HG03354 (cell line): ENCODE measurements at regions not wholly inside any gene's neighbourhood (a gene's known extent, or its start where the extent isn't known, plus 50 kb on each side); places are given as distances from the start of the nearest gene placed in this dataset.
"Not testable (repeated sequence)": the region's sequence is repeated elsewhere in the genome, so short reads cannot be mapped to it uniquely, and the experiment has no call there.

Experiments
- ATAC-seq: cut with Tn5 transposase; IDR thresholded peaks from one replicate; pipeline ENCODE4 v1.9.1; 2021; ENCODE audit warnings: mild to moderate bottlenecking; ENCODE audit not compliant: unreplicated experiment, poor library complexity, severe bottlenecking

DNA sequence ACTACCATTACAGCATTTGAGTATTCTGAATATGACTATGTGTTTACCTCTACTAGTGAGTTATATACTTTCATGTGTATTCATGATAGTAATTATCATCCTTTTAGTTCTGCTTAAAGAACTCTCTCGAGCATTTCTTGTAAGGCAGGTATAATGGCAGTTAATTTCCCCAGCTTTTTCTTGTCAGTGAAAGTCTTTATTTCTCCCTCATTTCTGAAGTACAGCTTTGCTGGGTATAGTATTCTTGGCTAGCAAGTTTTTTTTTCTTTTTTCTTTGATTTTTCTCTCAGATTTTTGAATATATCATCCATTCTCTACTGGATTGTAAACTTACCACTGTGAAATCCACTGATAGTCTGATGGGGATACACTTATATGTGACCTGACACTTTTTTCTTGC lies 165.9 kb upstream of the ARHGAP5 start:
- no peak for ATAC-seq

DNA sequence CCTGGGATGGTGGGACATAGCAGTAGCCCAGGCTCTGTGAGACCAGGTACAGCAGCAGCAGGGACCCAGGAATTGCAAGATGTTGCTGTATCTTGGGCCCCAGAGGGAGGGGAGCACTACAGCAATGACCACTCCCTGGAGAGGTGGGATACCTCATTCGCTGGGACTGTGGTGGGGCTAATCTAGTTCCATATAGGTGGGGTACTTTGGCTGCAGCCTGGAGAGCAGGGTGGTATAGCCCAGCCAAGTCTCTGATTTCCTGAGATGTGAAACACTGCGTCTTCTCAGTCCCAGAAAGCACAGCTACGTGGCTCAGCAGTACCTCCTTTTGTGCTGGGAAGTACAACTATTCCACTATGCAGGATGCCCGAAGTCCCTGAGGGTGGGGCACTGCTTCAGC lies 163.7 kb upstream of the ARHGAP5 start:
- ATAC-seq, result no peak

DNA sequence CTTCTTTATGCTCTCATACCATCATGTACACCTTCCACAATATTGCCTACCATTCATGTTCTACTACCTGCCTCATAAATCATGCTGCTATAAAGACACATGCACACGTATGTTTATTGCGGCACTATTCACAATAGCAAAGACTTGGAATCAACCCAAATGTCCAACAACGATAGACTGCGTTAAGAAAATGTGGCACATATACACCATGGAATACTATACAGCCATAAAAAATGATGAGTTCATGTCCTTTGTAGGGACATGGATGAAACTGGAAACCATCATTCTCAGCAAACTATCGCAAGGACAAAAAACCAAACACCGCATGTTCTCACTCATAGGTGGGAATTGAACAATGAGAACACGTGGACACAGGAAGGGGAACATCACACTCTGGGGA lies 158.8 kb upstream of the ARHGAP5 start:
- not testable (repeated sequence) for ATAC-seq

DNA sequence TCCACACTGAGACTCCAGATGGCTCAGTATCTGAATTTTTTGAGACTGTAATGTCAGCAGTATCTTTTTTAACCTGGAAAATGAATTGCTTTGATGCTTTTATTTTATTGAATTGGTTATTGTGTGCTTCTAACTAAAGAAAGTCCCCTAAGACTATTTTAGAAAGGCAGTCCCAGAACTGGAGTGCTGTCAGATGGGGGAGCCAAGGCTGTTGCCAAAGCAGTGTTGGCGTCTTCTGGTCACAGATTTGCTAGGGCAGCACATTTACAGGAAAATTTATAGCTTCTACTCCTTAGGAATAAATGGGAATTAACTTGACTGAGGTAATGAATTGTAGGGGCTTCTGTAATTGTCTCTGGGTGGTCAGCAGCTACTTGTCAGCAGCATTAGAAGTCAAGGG lies 157.1 kb upstream of the ARHGAP5 start:
- ATAC-seq, result no peak

DNA sequence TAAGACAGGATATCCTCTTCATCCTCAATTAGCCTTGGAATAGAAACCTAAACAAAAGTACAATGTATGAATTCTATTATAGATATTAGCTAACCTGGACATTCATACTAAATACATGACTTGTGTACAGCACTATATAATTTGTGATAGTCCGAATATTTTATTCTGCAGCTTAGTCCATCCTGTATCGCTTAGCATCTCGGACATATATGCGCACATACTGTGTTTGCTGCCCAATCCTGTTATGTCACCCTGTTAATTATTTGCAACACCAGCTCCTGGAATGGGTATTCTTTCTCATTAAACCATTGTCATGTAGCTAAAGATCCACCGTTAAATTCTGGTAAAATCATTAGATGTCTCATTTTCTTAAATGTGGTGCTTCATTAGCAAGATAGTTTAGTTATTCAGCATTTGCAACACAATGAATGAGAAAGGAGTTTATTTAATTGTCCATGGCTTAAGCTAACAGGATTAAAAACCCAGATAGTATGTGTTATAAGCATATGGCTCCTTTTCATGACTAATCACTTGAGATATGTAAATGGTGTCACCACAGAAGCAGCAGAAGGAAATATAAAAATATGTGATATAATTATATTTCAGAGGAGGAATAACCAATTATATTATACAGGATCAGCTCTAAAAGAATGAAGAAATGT lies 156.0 kb upstream of the ARHGAP5 start:
- ATAC-seq, result no peak

DNA sequence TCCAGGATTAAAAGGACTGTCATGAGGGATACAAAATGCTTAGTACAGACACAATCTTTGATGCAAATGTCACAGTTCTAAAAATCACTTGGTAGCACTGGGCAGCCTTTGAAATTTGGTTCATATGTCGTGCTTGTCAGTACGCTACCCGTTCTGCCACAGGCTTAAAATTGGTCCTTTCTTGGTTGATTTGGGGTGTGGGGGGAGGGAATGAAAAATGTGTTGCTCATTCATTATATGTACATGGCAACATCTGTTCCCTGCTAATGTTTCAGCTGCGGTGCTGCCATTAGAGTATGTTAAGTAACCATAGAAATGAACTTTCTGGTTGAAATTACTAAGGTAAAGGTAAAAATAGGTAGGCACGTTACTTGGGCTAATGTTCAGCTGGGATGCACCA lies 155.4 kb upstream of the ARHGAP5 start:
- no peak for ATAC-seq

DNA sequence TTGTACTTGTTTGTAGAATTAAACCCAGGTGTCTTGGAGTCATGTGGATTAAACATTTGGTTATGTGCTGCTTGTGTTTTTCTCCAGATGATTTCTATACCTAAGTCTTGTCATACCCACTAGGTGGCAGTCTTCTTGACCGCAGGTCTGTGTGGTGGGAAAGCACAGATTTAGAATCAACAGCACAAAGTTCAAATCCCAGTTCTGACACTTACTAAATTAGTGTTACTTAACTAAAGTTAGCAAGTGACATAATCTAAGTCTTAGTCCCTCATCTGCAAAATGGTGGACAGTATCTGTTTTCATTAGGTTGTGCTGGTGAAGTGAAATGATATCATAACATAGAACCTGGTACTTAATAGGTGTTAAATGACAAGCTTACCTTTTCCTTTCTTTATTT lies 151.0 kb upstream of the ARHGAP5 start:
- peak; percentile 64 for ATAC-seq

DNA sequence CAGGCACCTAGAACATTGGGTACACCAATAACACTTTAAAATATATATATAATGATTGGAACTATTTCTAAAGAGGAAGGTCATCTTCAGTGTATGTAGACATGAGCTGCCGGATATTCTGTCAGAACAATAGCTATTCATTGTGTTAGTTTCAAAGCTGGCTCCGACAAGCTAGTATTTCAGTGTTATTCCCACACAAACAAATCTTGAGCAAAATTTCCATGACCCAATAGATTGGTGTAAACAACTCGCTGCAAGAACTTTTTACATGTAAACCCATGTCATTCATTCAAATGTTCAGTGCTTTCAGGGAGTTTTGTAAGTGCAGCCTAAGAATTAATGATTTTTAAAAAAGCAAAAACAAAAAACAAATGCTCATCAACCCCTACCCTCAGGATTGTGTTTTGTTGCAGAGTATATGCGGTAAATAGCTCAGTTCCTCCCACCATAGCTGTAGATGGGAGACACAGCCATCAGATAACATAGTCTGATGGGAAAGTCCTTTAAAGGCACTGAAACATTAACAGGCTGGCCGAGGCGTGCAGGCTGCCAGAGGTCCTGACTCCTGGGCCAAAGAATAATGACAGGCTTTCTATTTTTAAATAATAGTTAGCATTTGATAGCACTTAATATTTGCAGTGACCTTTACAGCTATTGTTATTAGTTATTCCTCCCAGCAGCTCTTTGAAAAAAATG lies 150.3 kb upstream of the ARHGAP5 start:
- no peak for ATAC-seq

DNA sequence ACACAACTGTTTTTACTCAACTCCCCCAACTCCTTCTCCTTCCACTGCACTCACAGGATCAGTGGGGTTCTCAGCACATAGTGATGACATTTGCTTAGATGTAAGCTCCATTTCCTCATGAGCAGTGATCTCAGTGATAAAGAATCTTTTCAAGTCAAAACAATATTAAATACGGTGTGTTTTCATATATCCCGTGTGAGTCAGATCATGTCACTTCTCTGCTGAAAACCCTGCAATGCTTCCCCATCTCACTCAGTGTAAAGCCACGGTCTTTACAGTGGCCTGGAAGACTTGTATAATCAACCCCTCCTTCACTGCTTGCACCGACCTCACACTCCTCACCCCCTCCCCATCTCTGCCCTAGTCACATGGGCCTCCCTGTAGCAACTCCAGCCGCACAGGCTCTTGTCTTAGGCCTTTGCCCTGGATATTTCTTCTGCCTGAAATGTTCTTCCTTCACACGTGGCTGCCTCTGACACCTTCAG lies 149.7 kb upstream of the ARHGAP5 start:
- ATAC-seq, result no peak

DNA sequence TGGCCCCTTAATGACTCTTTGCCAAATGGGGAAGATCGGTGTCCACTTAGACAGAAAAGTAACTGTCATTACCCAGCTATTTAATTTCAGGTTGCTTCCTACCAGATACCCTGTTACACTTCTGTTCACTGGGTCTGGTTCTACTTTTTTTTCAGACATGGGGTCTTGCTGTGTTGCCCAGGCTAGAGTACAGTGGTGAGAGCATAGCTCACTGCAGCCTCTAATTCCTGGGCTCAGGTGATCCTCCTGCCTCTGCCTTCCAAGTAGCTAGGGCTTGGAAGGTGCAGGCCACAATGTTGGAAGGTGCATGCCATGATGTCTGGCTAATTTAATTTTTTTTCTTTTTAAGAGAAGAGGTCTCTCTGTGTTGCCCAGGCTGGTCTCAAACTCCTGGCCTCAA lies 147.0 kb upstream of the ARHGAP5 start:
- ATAC-seq, result no peak

DNA sequence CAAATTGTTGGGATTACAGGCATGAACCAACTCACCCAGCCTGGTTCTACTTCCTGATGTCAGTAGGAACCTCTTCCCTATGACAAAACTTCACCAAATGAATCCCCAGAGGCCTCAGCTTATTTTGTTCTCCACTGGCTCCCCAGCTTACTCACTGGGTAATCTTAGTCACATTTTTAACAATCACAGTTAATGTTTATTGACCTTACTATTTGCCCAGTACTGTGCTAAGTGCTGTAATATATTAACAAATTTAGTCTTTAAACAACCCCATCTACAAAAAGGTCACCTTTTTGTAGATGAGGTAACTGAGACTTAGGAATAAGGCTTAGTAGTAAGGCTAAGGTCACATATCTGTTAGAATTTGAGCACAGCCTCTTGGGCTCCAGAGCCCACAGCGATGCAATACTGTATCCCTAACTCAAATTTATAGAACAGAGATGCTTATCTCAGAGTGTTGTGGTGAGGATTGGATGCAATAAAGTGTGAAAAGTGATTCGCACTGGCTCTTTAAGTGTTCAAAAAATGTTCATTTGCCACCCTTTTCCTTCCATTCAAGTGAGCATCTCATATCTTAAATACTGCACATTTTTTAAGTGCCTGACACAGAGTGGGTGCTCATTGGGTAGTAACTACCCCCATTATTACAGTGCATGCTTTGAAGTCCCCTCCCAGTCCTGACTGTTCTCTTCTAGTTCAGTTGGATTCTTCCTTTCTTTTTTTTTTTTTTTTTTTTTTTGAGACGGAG lies 146.4 kb upstream of the ARHGAP5 start:
- no peak for ATAC-seq

DNA sequence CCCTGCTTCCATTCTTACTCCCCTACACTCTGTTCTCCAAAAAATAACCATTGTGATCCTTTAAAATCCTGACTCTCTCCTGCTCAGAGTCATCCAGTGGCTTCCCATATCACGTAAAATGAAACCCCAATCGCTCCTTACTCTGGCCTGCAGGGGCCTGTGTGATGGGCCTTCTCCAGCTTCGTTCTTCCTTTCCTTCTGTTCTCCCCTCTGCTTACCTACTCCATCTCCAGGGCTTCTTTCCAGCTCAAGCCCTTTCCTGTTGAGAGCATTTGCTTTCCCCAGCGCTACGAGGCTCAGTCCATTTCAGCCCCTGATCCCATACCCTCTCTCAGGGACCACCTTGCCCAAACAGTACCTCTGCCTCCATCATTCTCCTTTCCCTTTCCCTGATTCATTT lies 144.4 kb upstream of the ARHGAP5 start:
- no peak for ATAC-seq

DNA sequence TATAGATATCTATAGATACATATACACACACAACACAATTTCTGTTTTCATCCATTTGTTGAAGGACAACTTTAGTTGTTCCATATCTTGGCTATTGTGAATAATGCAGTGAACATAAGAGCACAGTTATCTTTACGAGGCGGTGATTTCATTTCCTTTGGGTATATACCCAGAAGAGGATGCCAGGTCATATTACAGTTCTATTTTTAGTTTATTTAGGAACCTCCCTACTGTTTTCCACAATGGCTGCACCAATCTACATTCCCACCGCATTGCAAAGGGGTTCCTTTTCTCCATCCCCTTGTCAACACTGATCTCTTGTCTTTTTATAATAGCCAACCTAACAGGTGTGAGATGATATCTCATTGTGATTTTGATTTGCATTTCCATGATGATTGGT lies 143.4 kb upstream of the ARHGAP5 start:
- no peak for ATAC-seq

DNA sequence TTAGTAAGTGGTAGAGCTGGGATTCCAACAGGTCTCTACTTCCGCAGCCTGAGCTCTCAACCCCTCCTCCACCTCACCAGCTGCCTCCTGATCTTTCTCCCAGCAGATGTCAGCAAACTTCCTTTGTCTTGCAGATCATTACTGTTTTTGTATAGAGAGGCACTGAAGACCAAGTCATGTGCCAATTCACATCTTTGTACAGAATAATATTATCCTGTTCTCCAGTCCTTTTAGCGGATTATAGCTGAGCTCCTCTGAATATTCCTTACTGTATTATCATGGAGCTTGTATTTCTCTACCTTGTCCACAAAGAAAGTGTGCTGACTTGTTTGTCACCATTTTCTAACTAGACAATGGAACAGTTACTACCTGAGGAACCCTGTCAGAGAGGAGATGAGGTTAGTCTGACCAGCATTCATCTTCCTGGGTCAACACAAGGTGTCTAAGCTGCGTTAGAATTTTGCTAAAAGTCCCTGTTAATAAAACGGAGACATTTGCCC lies 142.3 kb upstream of the ARHGAP5 start:
- ATAC-seq, result no peak

DNA sequence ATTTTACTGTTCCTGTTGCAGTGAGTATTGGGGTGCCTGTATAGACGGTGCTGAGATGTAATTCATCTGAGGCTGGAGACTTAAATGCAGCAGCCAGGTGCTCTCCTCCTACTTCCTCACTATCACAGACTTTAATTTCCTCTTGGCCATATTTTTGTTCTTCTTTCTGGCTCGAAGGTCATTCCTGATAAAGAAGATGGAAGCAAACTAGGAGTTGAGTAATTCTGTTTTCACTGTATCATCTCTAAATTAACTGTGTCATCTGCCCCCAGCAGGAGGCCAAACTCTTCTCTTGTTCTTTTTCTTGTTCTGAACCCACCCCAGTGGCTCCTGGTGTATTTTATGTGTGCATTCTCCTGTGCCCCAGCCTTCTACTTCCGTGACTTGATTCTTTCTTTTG lies 141.7 kb upstream of the ARHGAP5 start:
- ATAC-seq, result no peak

DNA sequence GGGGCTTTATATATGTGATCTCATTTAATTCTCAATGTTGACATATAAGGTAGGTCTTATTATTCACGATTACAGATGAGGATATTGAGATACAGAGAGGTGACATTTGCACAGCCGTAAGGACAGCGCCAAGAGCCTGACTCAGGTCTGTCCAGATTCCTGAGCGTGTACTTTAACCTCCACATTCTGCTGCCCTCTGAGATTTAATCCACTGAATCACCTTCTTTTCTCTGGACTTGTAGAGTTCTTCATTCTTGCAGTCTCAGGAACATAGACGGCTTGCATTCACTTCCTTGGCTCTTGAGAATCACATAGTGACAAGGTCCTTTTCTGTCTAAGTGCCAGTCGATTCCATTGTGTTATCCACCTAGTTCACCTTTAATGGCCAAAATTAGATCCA lies 141.0 kb upstream of the ARHGAP5 start:
- no peak for ATAC-seq

DNA sequence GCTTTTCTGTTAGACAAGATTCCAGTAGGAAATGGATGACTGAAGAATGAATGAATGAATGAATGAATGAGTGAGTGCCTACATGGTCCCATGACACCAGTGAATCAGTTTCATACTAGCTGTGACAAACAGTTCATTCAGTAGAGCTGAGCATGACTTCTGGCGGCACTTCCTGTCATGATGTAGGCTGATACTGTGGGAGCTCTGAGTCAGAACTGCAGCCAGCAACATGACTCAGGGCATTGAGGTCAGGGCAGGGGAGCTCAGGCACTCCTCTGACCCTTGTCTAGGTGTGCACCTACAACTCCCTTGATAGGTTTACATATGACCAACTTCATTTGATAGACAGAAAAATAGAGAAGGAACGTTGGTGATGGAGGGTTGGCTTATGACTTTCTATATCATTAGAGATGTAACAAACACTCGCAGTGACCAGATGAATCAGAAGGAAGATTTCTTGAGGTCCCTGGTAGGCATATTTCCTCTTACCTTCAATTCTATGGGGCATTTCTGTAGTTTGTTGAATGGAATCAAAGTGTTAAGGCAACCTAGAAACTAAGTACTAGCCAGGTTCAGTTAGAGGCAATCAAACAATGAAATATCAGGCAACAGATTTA lies 139.3 kb upstream of the ARHGAP5 start:
- peak; percentile 100 for ATAC-seq

DNA sequence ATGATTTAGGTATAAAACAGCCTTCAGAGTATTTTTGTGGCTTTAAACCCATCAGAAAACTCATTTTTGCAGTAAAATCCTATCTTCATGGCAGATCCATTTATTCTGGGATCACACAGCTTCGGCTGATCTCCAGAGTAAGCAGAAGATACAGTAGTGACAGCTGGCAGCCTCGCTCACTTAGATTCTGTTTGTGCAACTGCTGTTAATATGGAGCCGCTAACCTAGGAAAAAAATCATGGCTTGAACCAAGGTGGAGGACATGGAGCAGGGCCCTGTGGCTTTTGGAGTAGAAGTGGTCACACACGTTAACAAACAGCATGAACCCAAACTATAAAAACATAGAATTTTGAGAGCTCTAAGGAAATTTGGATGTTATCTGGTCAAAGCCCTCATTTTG lies 137.2 kb upstream of the ARHGAP5 start:
- ATAC-seq, result no peak

DNA sequence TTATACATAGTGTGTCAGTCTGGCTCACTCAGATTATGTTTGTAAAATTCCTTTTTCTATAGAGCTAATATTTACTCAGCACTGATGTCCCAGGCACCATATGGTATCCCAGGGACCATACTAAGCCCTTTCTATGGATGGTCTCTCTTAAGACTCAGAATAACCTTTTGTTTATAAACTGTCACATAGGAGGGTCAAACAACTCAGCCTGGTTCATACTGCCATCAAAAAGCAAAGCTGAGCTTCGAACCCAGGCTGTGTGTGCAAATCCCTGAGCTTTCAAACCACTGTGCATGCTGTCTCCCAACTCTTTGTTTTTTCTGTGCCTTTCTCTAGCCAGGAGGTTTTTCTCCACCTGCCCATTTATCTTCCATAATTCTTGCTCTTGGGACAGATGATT lies 135.6 kb upstream of the ARHGAP5 start:
- no peak for ATAC-seq

DNA sequence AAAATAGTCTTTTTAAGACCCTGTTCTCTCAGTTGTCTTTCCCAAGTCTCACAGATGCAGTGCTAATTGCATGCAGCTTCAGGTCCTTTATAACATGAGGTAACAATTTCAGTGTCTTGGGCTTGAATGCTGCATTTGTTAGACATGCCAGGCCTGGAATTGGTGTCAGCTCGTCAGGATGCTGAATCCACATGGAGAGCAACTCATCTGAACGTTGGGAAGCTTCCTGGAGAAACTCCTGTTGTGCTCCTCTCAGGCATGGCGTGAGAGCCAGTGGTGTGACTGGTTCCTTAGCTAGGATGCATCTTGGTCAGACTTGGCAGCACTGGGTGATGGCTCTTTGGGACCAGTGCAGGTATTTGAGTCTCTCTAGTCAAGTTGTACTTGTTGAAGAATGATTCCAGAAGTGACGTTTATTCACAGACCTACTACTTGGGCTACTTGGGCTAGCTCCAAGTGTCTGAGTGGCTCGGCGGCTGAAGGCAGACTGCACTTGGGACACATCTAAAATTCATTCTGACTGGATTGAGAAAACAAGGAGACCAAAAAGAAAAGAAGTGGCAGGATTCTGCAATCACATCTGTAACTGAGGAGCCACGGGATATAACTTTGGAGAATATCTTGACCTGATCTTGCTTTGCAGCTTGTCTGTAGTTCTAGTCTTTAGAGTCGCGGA lies 134.8 kb upstream of the ARHGAP5 start:
- ATAC-seq, result no peak
